GM18526 (cell line): ENCODE measurements at regions not wholly inside any gene's neighbourhood (a gene's known extent, or its start where the extent isn't known, plus 50 kb on each side); places are given as distances from the start of the nearest gene placed in this dataset.

Source experiments
- POLR2A ChIP-seq: IDR thresholded peaks from 3 replicates; pipeline ENCODE4 v1.6.1; 2011; ENCODE audit not compliant: insufficient read length; ENCODE audit errors: extremely low read depth

- no peak for TF ChIP-seq POLR2A
These were observed 583.4 kb upstream of the PKDCC start for GRCh38 chr2:41464395-41464794.

- TF ChIP-seq POLR2A, result no peak
These were observed 571.9 kb upstream of the PKDCC start for GRCh38 chr2:41475959-41476358.

- no peak for TF ChIP-seq POLR2A
These were observed 565.2 kb upstream of the PKDCC start for GRCh38 chr2:41482659-41483058.

- no peak for TF ChIP-seq POLR2A
These were observed 564.6 kb upstream of the PKDCC start for GRCh38 chr2:41483226-41483625.

GRCh38 chr2:41483982-41484857 is 563.6 kb upstream of the PKDCC start:
- TF ChIP-seq POLR2A, result no peak

GRCh38 chr2:41484858-41485234 is 563.0 kb upstream of the PKDCC start:
- no peak for TF ChIP-seq POLR2A

GRCh38 chr2:41486948-41487347 is 560.9 kb upstream of the PKDCC start:
- TF ChIP-seq POLR2A, result no peak

- TF ChIP-seq POLR2A, result no peak
These were observed 558.9 kb upstream of the PKDCC start for GRCh38 chr2:41488888-41489287.

GRCh38 chr2:41489638-41490037 is 558.2 kb upstream of the PKDCC start:
- TF ChIP-seq POLR2A, result no peak

- TF ChIP-seq POLR2A, result no peak
These were observed 552.8 kb upstream of the PKDCC start for GRCh38 chr2:41495050-41495449.

GRCh38 chr2:41496908-41497307 is 550.9 kb upstream of the PKDCC start:
- TF ChIP-seq POLR2A, result no peak

GRCh38 chr2:41498781-41499180 is 549.0 kb upstream of the PKDCC start:
- TF ChIP-seq POLR2A, result no peak

GRCh38 chr2:41500895-41501294 is 546.9 kb upstream of the PKDCC start:
- TF ChIP-seq POLR2A, result no peak

GRCh38 chr2:41502752-41503151 is 545.1 kb upstream of the PKDCC start:
- TF ChIP-seq POLR2A, result no peak

- TF ChIP-seq POLR2A, result no peak
These were observed 543.3 kb upstream of the PKDCC start for GRCh38 chr2:41504532-41504931.

- no peak for TF ChIP-seq POLR2A
These were observed 537.7 kb upstream of the PKDCC start for GRCh38 chr2:41510108-41510507.

GRCh38 chr2:41521211-41521610 is 526.6 kb upstream of the PKDCC start:
- no peak for TF ChIP-seq POLR2A

- TF ChIP-seq POLR2A, result no peak
These were observed 520.1 kb upstream of the PKDCC start for GRCh38 chr2:41527525-41528323.
